BE2C (cell line): ENCODE measurements at regions not wholly inside any gene's neighbourhood (a gene's known extent, or its start where the extent isn't known, plus 50 kb on each side); places are given as distances from the start of the nearest gene placed in this dataset.

ENCODE experiments used
- DNase-seq: peaks from one replicate; pipeline ENCODE4 v3.0.0-alpha.2; 2020
- H3K27me3 ChIP-seq: fragments of 250-450 bp; sonication (Bioruptor Pico); 2 replicates; pipeline ENCODE4 v1.5.1; 2020; ENCODE audit warnings: mild to moderate bottlenecking
- H3K36me3 ChIP-seq: fragments of 250-450 bp; sonication (Bioruptor Pico); 2 replicates; pipeline ENCODE4 v1.5.1; 2020; ENCODE audit warnings: mild to moderate bottlenecking
- H3K4me1 ChIP-seq: fragments of 250-450 bp; sonication (Bioruptor Pico); 2 replicates; pipeline ENCODE4 v1.5.1; 2020
- H3K4me3 ChIP-seq: 2 replicates; pipeline ENCODE4 v1.5.1; 2011; ENCODE audit warnings: low read depth, low read length
- H3K9me3 ChIP-seq: fragments of 250-450 bp; sonication (Bioruptor Pico); 2 replicates; pipeline ENCODE4 v1.5.1; 2020
- TF ChIP-seq, protein P1 (sequence below): IDR thresholded peaks from 2 replicates; pipeline ENCODE4 v1.5.1; 2012; ENCODE audit warnings: mild to moderate bottlenecking, low read depth, low read length

- Histone ChIP-seq H3K4me1 (peaks cover 5% of the 10 kb centered on the region), H3K4me3 (no peak overlapping the region), H3K36me3 (no peaks in the 10 kb centered on the region), H3K27me3 (no peaks in the 10 kb centered on the region), H3K9me3 (no peaks in the 10 kb centered on the region)
- DNase-seq = no peak
- TF ChIP-seq, protein P1, sequence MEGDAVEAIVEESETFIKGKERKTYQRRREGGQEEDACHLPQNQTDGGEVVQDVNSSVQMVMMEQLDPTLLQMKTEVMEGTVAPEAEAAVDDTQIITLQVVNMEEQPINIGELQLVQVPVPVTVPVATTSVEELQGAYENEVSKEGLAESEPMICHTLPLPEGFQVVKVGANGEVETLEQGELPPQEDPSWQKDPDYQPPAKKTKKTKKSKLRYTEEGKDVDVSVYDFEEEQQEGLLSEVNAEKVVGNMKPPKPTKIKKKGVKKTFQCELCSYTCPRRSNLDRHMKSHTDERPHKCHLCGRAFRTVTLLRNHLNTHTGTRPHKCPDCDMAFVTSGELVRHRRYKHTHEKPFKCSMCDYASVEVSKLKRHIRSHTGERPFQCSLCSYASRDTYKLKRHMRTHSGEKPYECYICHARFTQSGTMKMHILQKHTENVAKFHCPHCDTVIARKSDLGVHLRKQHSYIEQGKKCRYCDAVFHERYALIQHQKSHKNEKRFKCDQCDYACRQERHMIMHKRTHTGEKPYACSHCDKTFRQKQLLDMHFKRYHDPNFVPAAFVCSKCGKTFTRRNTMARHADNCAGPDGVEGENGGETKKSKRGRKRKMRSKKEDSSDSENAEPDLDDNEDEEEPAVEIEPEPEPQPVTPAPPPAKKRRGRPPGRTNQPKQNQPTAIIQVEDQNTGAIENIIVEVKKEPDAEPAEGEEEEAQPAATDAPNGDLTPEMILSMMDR = no peak
These were observed 378.3 kb downstream of the FBXW7 start for GRCh38 chr4:152157629-152158028.

DNA sequence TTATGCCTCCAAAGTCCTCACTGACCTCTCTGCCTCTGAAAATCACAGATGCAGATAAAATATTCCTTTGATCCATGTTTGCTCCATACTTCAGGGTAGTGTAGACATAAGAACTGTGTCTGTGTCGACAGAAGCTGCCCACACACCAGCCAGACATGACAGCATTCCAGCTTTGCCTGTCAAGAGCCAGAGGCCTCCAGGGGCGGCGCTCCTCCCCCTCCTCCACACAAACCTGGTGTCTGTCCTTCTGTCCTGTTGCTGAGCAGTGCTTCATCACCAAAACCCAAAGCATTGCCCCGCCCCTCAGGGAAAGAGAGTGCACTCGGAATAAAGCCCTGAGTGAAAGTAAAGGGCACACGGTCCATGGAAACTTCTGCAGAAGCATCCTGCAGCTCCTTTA lies 379.4 kb downstream of the FBXW7 start:
- DNase-seq = no peak
- Histone ChIP-seq H3K4me1 (no peaks in the 10 kb centered on the region), H3K4me3 (no peak overlapping the region), H3K9me3 (no peaks in the 10 kb centered on the region), H3K36me3 (no peaks in the 10 kb centered on the region), H3K27me3 (no peaks in the 10 kb centered on the region)
- TF ChIP-seq, protein P1 = no peak

GRCh38 chr4:152155070-152155469 lies 380.8 kb downstream of the FBXW7 start:
- no peak for DNase-seq
- Histone ChIP-seq H3K4me3 (no peak overlapping the region), H3K9me3 (no peaks in the 10 kb centered on the region), H3K36me3 (no peaks in the 10 kb centered on the region), H3K27me3 (no peaks in the 10 kb centered on the region), H3K4me1 (no peaks in the 10 kb centered on the region)
- TF ChIP-seq, protein P1 = no peak

- H3K36me3 ChIP-seq = no peaks in the 10 kb centered on the region
- TF ChIP-seq, protein P1 = no peak
- H3K9me3 ChIP-seq = no peaks in the 10 kb centered on the region
- H3K4me3 ChIP-seq = no peak overlapping the region
- DNase-seq = no peak
- H3K4me1 ChIP-seq = no peaks in the 10 kb centered on the region
- no peaks in the 10 kb centered on the region for H3K27me3 ChIP-seq
These were observed 381.5 kb downstream of the FBXW7 start for GRCh38 chr4:152154433-152154832.

GRCh38 chr4:152153476-152154270 lies 382.2 kb downstream of the FBXW7 start:
- Histone ChIP-seq H3K4me1 (no peaks in the 10 kb centered on the region), H3K9me3 (no peaks in the 10 kb centered on the region), H3K4me3 (no peak overlapping the region), H3K27me3 (no peaks in the 10 kb centered on the region), H3K36me3 (no peaks in the 10 kb centered on the region)
- TF ChIP-seq, protein P1 = no peak
- no peak for DNase-seq

- H3K27me3 ChIP-seq = no peaks in the 10 kb centered on the region
- TF ChIP-seq, protein P1 = no peak
- no peaks in the 10 kb centered on the region for H3K4me1 ChIP-seq
- no peak overlapping the region for H3K4me3 ChIP-seq
- DNase-seq = no peak
- no peaks in the 10 kb centered on the region for H3K36me3 ChIP-seq
- no peaks in the 10 kb centered on the region; the same call in 1 of the 2 replicates for H3K9me3 ChIP-seq
These were observed 385.7 kb downstream of the FBXW7 start for GRCh38 chr4:152150214-152150613.
